RWPE2 (cell line): ENCODE measurements at regions not wholly inside any gene's neighbourhood (a gene's known extent, or its start where the extent isn't known, plus 50 kb on each side); places are given as distances from the start of the nearest gene placed in this dataset.

ENCODE experiments used
- ATAC-seq: fragments of 200-7000 bp; cut with Tn5 transposase; 3 replicates; pipeline ENCODE4 v1.9.1; 2021; ENCODE audit warnings: low read depth
- DNase-seq: peaks from one replicate; pipeline ENCODE4 v3.0.0-alpha.2; 2020; ENCODE audit warnings: low spot score
- H3K27ac ChIP-seq: fragments of 450-650 bp; 2 replicates; pipeline ENCODE4 v1.5.1; 2017; ENCODE audit warnings: mild to moderate bottlenecking; ENCODE audit not compliant: poor library complexity, severe bottlenecking
- H3K27me3 ChIP-seq: fragments of 250-450 bp; sonication (Bioruptor Pico); 2 replicates; pipeline ENCODE4 v1.5.1; 2021; ENCODE audit warnings: mild to moderate bottlenecking, moderate library complexity; ENCODE audit not compliant: insufficient read depth, poor library complexity, severe bottlenecking
- H3K36me3 ChIP-seq: fragments of 250-450 bp; sonication (Bioruptor Pico); 2 replicates; pipeline ENCODE4 v1.5.1; 2020; ENCODE audit warnings: low read depth, mild to moderate bottlenecking, moderate library complexity
- H3K4me1 ChIP-seq: fragments of 250-450 bp; sonication (Bioruptor Pico); 2 replicates; pipeline ENCODE4 v1.5.1; 2021; ENCODE audit warnings: mild to moderate bottlenecking, moderate library complexity; ENCODE audit not compliant: insufficient read depth, poor library complexity, severe bottlenecking
- H3K4me3 ChIP-seq: fragments of 250-450 bp; sonication (Bioruptor Pico); 2 replicates; pipeline ENCODE4 v1.5.1; 2021; ENCODE audit warnings: mild to moderate bottlenecking, moderate library complexity; ENCODE audit not compliant: severe bottlenecking
- H3K9me3 ChIP-seq: fragments of 250-450 bp; sonication (Bioruptor Pico); 2 replicates; pipeline ENCODE4 v1.5.1; 2021; ENCODE audit warnings: mild to moderate bottlenecking, moderate library complexity; ENCODE audit not compliant: severe bottlenecking
- CTCF ChIP-seq: fragments of 450-650 bp; IDR thresholded peaks from one replicate; pipeline ENCODE4 v1.5.1; 2017; ENCODE audit warnings: mild to moderate bottlenecking, moderate library complexity; ENCODE audit not compliant: poor library complexity, severe bottlenecking

GRCh38 chr10:59957975-59958374 is 51.6 kb upstream of the CCDC6 start:
- ATAC-seq (no peak), DNase-seq (no peak)
- Histone ChIP-seq H3K27ac (no peak overlapping the region), H3K27me3 (no peaks in the 10 kb centered on the region), H3K4me3 (no peak overlapping the region), H3K4me1 (no peaks in the 10 kb centered on the region), H3K9me3 (no peaks in the 10 kb centered on the region), H3K36me3 (no peaks in the 10 kb centered on the region)
- no peak for TF ChIP-seq CTCF
